HG02884 (cell line): ENCODE measurements at regions not wholly inside any gene's neighbourhood (a gene's known extent, or its start where the extent isn't known, plus 50 kb on each side); places are given as distances from the start of the nearest gene placed in this dataset.
"Not testable (repeated sequence)": the region's sequence is repeated elsewhere in the genome, so short reads cannot be mapped to it uniquely, and the experiment has no call there.

Experiments used
- ATAC-seq: cut with Tn5 transposase; IDR thresholded peaks from one replicate; pipeline ENCODE4 v1.9.1; 2021; ENCODE audit warnings: mild to moderate bottlenecking, moderate library complexity; ENCODE audit not compliant: unreplicated experiment

DNA sequence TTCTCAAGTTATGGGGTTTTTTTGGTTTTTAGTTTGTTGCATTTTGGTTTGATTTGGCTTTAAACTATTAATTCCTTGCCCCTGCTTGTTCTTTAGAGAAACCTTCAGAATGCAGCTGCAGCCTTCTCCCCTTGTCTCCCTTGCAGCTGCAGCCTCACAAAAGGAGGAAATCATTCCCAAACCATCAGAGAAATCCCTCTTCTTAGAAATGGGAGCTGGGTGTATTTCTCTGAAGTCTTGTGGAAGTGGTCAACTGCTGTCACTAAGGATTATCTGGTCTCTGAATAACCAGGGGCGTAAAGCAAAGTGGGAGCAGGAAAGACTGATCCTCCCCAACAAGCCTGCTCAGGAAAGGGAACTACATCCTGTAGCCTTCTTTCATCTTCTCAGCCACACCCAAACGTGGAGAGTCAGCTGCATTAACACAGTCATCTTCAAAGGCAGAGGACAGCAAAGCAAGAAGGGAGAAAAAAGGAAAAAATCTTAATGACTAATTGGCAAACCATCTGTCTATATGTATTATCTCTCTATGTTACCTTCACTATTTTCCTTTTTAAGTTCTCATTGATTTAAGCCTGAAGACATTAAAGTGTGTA is 1834.1 kb upstream of the PIK3C3 start:
- ATAC-seq, result no peak

DNA sequence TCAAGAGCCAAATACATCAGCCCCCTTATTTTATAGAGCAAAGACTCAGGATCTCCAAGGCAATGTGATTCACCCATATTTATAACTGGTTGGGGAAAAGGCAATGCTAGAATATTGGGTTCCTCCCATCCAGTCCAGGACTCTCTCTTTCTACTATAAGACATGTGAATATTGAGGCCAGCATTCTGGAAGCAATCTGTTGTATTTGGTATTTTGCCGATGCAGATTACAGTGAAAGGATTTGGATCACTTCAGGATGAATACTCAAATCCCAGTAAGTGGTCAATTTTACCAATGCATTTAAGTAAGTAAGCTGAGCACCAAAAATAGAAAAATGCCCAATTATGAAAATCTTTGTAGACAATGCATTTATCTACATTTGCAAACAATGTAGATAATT is 1834.7 kb upstream of the PIK3C3 start:
- ATAC-seq, result no peak

DNA sequence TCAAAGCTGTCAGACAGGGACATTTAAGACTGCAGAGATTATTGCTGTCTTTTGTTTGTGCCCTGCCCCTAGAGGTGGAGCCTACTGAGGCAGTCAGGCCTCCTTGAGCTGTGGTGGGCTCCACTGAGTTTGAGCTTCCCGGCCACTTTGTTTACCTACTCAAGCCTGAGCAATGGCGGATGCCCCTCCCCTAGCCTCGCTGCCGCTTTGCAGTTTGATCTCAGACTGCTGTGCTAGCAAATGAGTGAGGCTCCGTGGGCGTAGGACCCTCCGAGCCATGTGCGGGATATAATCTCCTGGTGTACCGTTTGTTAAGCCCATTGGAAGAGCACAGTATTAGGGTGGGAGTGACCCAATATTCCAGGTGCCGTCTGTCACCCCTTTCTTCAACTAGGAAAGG is 1835.5 kb upstream of the PIK3C3 start:
- not testable (repeated sequence) for ATAC-seq

DNA sequence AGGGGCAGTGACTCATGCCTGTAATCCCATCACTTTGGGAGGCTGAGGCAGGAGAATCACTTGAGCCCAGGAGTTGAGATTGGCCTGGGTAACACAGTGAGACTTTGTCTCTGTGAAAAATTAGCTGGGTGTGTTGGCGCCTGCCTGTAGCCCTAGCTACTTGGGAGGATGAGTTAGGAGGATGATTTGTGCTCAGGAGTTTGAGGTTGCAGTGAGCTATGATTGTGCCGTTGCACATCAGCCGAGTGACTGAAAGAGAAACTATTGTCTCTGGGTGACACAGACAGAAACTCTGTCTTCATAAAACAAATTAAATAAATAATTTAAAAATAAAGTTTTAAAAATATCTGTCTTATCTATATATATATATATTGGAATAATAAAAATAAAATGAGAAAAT is 1844.6 kb upstream of the PIK3C3 start:
- no peak for ATAC-seq

- no peak for ATAC-seq
Measured at GRCh38 chr18:40109252-40110049, 1845.6 kb upstream of the PIK3C3 start.

DNA sequence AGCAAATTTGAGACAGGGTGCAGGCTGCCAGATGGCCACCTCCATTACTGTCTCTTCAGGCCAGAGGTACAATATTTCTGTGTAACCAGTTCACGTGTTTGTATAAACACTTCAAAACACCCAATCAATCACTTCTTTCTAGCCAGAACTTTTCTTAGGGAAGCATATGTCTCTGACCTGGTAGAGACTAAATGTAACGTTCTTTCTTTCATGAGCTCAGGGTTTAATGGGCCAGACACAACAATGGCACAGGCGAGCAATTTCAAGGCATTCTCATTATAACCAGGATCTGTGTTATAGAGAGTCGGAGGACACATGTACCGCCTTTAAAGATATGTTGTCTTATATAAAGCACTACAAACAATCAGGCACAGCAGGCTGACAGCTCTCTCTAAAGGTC is 1846.4 kb upstream of the PIK3C3 start:
- no peak for ATAC-seq

GRCh38 chr18:40102903-40103302 is 1852.1 kb upstream of the PIK3C3 start:
- ATAC-seq, result no peak

GRCh38 chr18:40099641-40100040 is 1855.4 kb upstream of the PIK3C3 start:
- ATAC-seq, result no peak

DNA sequence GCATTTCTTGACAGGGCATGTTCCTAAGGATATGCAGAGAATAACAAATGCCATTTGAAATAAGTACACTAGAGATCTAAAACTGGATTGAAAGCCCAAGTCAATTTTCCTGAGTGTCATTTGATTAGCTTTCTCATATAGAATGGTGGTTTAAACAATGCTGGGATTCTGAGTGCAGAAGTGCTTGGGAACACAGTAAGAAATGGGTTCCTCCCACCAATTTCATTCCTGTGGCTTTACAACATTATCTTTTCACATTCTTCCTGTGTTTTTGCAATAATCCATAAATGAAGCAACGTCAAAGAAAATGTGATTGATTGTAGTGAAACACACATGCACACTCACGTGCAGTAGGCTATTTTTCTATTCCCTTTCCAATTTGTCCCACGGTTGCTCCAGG is 1858.4 kb upstream of the PIK3C3 start:
- no peak for ATAC-seq

- ATAC-seq, result no peak
Measured at GRCh38 chr18:40094441-40094840, 1860.6 kb upstream of the PIK3C3 start.

DNA sequence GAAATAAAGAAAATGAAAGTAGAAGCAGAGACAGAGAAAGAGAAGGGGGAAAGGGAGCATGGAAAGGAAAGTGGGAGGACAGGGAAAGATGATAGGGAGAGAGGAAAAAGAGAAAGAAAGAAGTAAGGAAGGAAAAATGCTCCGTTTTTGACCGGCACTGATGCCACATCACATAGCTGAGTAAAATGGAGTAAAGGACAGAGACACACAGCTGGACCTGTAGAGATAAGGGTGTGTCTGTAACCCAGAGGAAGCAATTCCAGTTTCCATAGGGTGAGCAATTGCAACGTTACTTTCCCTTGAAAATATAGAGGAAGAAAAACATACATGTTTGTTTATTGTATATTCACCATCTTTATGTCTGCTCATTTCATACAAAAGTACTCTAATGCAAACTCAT is 1866.9 kb upstream of the PIK3C3 start:
- ATAC-seq, result no peak

- ATAC-seq, result no peak
Measured at GRCh38 chr18:40079786-40080185, 1875.2 kb upstream of the PIK3C3 start.

GRCh38 chr18:40075616-40076015 is 1879.4 kb upstream of the PIK3C3 start:
- ATAC-seq, result no peak

DNA sequence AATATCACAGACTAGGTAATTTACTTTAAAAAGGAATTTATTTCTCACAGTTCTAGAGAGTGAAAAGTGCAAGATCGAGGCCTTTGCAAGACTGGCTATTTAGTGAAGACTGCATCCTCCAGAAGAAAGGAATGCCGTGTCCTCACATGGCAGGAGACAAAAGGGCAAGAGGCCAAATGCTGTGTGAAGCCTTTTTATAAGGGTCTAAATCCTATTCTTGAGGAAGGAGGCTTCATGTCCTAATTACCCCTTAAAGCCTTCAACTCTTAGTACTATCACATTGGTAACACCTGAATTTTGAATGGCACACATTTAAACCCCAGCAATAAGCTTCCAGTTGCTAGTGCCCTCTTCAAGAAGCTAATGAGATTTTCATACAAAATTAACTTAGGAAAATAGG is 1882.3 kb upstream of the PIK3C3 start:
- no peak for ATAC-seq

DNA sequence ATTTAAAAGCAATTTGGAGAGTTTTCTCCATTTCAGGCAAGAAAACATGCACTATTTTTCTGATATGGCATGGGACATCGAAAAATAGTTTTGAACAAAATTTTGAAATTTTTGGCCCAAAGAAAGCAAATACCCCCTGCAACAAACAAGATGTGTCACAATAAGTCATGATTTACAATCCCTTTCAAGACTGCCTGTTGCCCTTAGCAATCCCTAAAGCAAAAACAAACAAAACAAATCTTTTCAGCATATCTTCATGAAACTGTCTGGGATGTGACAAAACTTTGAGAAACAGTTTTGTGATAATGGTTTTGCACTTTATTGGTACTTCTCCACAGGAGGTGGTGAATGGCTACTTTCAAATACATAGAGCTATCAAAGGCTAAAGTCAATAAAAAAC is 1888.7 kb upstream of the PIK3C3 start:
- no peak for ATAC-seq

GRCh38 chr18:40063488-40063887 is 1891.5 kb upstream of the PIK3C3 start:
- no peak for ATAC-seq

- ATAC-seq, result no peak
Measured at GRCh38 chr18:40061086-40061485, 1893.9 kb upstream of the PIK3C3 start.

DNA sequence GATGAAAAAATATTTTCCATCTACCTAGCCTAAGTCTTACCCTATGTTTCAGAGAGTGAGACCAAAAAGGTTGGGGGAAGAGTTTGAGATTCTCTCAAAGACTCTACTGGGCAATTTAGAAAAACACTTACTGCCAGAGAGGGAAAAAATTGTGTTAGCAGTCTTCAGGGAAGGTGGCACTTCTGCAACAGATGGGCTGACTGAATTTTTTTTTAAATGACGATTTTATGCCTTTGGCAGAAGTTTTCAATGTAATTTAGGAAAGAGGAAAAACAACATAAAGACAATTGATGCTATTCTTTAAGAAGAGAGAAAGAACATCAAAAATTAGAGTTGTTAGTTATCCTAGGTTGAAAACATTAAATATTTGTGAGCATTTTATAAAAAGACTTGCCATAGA is 1894.5 kb upstream of the PIK3C3 start:
- no peak for ATAC-seq

DNA sequence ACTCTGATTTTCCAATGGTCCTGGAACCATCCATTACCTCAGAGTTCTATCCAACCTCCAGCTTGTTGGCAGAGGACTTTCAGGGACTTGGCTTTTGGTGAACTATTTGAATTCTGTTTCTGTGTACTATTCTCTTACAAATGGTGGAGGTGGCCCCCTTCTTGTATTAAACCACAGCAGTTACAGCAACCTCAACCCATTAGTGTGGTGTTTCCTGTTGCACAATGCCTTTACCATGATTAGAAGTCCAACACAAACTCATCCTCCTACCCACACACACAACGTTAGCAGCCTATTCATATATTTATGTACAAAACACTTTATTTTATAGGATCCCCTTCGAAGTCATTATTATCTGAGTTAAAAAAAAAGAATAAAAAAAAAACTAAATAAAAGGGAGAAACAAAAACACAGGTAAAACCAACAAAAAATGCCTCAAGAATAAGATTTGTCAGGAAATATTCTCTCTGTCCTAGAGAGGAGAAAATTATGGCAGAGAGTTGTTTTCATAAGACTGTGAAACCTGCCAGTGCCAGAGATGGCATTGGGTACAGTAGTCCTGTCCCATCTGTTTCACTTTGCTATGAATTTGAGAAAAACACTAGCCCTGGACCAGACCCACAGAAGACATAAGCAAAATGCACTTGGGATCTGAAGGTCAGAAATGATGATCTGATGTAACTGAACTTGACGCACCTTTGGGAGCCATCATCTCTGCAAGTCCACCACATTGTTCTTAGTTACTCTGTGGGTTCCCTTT is 1896.0 kb upstream of the PIK3C3 start:
- ATAC-seq, result no peak

GRCh38 chr18:40056079-40056692 is 1898.8 kb upstream of the PIK3C3 start:
- no peak for ATAC-seq

- no peak for ATAC-seq
Measured at GRCh38 chr18:40055262-40055661, 1899.8 kb upstream of the PIK3C3 start.

GRCh38 chr18:40049716-40050115 is 1905.3 kb upstream of the PIK3C3 start:
- ATAC-seq, result no peak
